ENCODE measurements at regions not wholly inside any gene's neighbourhood (a gene's known extent, or its start where the extent isn't known, plus 50 kb on each side); places are given as distances from the start of the nearest gene placed in this dataset.

GRCh38 chr9:80673496-80673895 lies 1015.9 kb downstream of the TLE1 start (continued):
- TF ChIP-seq HDAC2 (IDR thresholded peaks at IDR 0.05; ENCODE audit: borderline replicate concordance in 1 of 2, low read depth in 2 of 2, low read length in 2 of 2), result no peak
- no peak for TF ChIP-seq CHD2 (IDR thresholded peaks at IDR 0.05; ENCODE audit: low read length)
- TF ChIP-seq ATF2 (IDR thresholded peaks at IDR 0.05; ENCODE audit: low read length), result no peak
